Right atrium auricular region (tissue), 2 donors: ENCODE measurements at regions not wholly inside any gene's neighbourhood (a gene's known extent, or its start where the extent isn't known, plus 50 kb on each side); places are given as distances from the start of the nearest gene placed in this dataset.

Experiments
- DNase-seq: peaks from one replicate; pipeline ENCODE4 v3.0.0-alpha.2; 2019; ENCODE audit warnings: low spot score
- H3K27ac ChIP-seq, 2 donors: fragments of 200-600 bp; sonication (generic); 1 replicate in 1 of 2; 2 replicates in 1 of 2; pipeline ENCODE4 v1.5.1; 2016 to 2019
- H3K27me3 ChIP-seq, 2 donors: fragments of 200-600 bp; sonication (generic); one replicate each; pipeline versions ENCODE4 v1.5.1 to v1.6.0; 2017 to 2019
- H3K36me3 ChIP-seq: fragments of 200-600 bp; sonication (generic); one replicate; pipeline ENCODE4 v1.5.1; 2016
- H3K4me1 ChIP-seq, 2 donors: fragments of 200-600 bp; sonication (generic); one replicate each; pipeline versions ENCODE4 v1.5.1 to v1.6.0; 2017 to 2019
- H3K4me3 ChIP-seq, 2 donors: fragments of 200-600 bp; sonication (generic); 1 replicate in 1 of 2; 2 replicates in 1 of 2; pipeline ENCODE4 v1.5.1; 2017 to 2019; ENCODE audit warnings: mild to moderate bottlenecking in 1 of 2, moderate library complexity in 1 of 2
- H3K9me3 ChIP-seq, 2 donors: fragments of 200-600 bp; sonication (generic); one replicate each; pipeline ENCODE4 v1.5.1; 2019
- TF ChIP-seq, protein P1 (sequence below), 2 donors: fragments of 200-600 bp; sonication (generic); IDR thresholded peaks; one replicate each; pipeline ENCODE4 v1.5.1; 2019; ENCODE audit warnings: antibody characterized with exemption in 2 of 2

- DNase-seq, result peak; percentile 11
- Histone ChIP-seq H3K27ac (no peak overlapping the region), H3K4me3 (no peak overlapping the region), H3K9me3 (no peaks in the 10 kb centered on the region), H3K27me3 (no peaks in the 10 kb centered on the region), H3K4me1 (no peaks in the 10 kb centered on the region), H3K36me3 (no peaks in the 10 kb centered on the region)
- TF ChIP-seq, protein P1, sequence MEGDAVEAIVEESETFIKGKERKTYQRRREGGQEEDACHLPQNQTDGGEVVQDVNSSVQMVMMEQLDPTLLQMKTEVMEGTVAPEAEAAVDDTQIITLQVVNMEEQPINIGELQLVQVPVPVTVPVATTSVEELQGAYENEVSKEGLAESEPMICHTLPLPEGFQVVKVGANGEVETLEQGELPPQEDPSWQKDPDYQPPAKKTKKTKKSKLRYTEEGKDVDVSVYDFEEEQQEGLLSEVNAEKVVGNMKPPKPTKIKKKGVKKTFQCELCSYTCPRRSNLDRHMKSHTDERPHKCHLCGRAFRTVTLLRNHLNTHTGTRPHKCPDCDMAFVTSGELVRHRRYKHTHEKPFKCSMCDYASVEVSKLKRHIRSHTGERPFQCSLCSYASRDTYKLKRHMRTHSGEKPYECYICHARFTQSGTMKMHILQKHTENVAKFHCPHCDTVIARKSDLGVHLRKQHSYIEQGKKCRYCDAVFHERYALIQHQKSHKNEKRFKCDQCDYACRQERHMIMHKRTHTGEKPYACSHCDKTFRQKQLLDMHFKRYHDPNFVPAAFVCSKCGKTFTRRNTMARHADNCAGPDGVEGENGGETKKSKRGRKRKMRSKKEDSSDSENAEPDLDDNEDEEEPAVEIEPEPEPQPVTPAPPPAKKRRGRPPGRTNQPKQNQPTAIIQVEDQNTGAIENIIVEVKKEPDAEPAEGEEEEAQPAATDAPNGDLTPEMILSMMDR (IDR thresholded peaks at IDR 0.05), result no peak
Measured at GRCh38 chr1:91091812-91092211, 70.0 kb upstream of the ZNF644 start.

- H3K9me3 ChIP-seq, result no peaks in the 10 kb centered on the region
- DNase-seq, result peak; percentile 11
- H3K27me3 ChIP-seq, result peaks cover 0 to 3% of the 10 kb centered on the region in 2 donors
Measured at GRCh38 chr1:91080650-91081049, 58.8 kb upstream of the ZNF644 start.

GRCh38 chr1:91078859-91079258 is 57.0 kb upstream of the ZNF644 start:
- Histone ChIP-seq H3K27me3 (peaks cover 0 to 3% of the 10 kb centered on the region in 2 donors), H3K27ac (no peak overlapping the region), H3K9me3 (no peaks in the 10 kb centered on the region), H3K4me3 (no peak overlapping the region), H3K36me3 (no peaks in the 10 kb centered on the region), H3K4me1 (no peaks in the 10 kb centered on the region)
- TF ChIP-seq, protein P1 (IDR thresholded peaks at IDR 0.05), result no peak
- no peak for DNase-seq

More at GRCh38 chr1:91080650-91081049, 58.8 kb upstream of the ZNF644 start:
- Histone ChIP-seq H3K27ac (no peak overlapping the region), H3K4me1 (no peaks in the 10 kb centered on the region), H3K36me3 (no peaks in the 10 kb centered on the region), H3K4me3 (no peak overlapping the region)
- TF ChIP-seq, protein P1 (IDR thresholded peaks at IDR 0.05), result no peak

DNA sequence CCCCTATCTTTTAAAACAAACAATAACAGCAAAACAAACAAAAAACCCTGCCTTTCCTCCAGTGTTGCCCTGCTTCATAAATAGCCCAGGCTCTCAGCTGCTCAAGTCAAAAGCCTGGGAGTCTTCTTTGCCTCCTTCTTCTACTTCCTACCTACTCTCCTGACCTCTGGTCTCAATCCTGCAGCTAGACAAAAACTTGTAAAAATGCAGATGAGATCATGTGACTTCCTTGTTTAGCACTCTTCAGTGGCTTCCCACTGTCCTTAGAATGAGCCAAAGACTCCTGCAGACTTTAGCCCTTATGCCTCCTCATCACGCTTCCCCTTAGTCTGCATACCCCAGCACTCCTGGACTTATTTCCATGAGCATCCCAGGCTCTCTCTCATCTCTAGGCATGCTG is 55.0 kb upstream of the ZNF644 start:
- H3K9me3 ChIP-seq, result no peaks in the 10 kb centered on the region
- TF ChIP-seq, protein P1 (IDR thresholded peaks at IDR 0.05), result no peak
- no peaks in the 10 kb centered on the region for H3K4me1 ChIP-seq
- peaks cover 0 to 3% of the 10 kb centered on the region in 2 donors for H3K27me3 ChIP-seq
- H3K36me3 ChIP-seq, result no peaks in the 10 kb centered on the region
- no peak overlapping the region for H3K27ac ChIP-seq
- no peak for DNase-seq
- H3K4me3 ChIP-seq, result no peak overlapping the region

GRCh38 chr1:91075233-91076135 is 53.6 kb upstream of the ZNF644 start:
- DNase-seq, result no peak
- H3K4me3 ChIP-seq, result no peak overlapping the region
- no peaks in the 10 kb centered on the region for H3K9me3 ChIP-seq
- TF ChIP-seq, protein P1 (IDR thresholded peaks at IDR 0.05), result no peak
- H3K4me1 ChIP-seq, result no peaks in the 10 kb centered on the region
- H3K27ac ChIP-seq, result no peak overlapping the region
- peaks cover 0 to 3% of the 10 kb centered on the region in 2 donors for H3K27me3 ChIP-seq
- no peaks in the 10 kb centered on the region for H3K36me3 ChIP-seq
